ENCODE measurements at regions not wholly inside any gene's neighbourhood (a gene's known extent, or its start where the extent isn't known, plus 50 kb on each side); places are given as distances from the start of the nearest gene placed in this dataset.

- ChIA-PET POLR2A (interaction anchor here (2.1 kb wide), 1 partner anchor 9 kb away, joined by 10 read pairs; no protein-coding TSS in a partner anchor), CTCF (interaction anchor here (0.8 kb wide), 1 partner anchor 41 kb away, joined by 3 read pairs; no protein-coding TSS in a partner anchor)
- no peak for TF ChIP-seq HDGF (IDR thresholded peaks at IDR 0.05; ENCODE audit: borderline replicate concordance)
- no peak for TF ChIP-seq LEF1 (IDR thresholded peaks at IDR 0.05; ENCODE audit: borderline replicate concordance)
- no peak for TF ChIP-seq ZNF384 (IDR thresholded peaks at IDR 0.05)
- no peak for TF ChIP-seq L3MBTL2 (conservative IDR thresholded peaks at IDR 0.05)
- no peak for TF ChIP-seq BHLHE40 (IDR thresholded peaks at IDR 0.05; ENCODE audit: borderline replicate concordance)
- no peak for TF ChIP-seq FOXA1 (IDR thresholded peaks at IDR 0.05)
- TF ChIP-seq ELF4 (IDR thresholded peaks at IDR 0.05), result no peak
- no peak for TF ChIP-seq FOXK2 (IDR thresholded peaks at IDR 0.05)
- TF ChIP-seq NFRKB (IDR thresholded peaks at IDR 0.05), result no peak
- no peak for TF ChIP-seq CTBP1 (IDR thresholded peaks at IDR 0.05; ENCODE audit: borderline replicate concordance)
- TF ChIP-seq SP1 (IDR thresholded peaks at IDR 0.05), result no peak
- no peak for TF ChIP-seq FOXM1 (IDR thresholded peaks at IDR 0.05; ENCODE audit: borderline replicate concordance)
- TF ChIP-seq ARNT (IDR thresholded peaks at IDR 0.05), result no peak
- TF ChIP-seq SUZ12 (IDR thresholded peaks at IDR 0.05), result no peak
- TF ChIP-seq, protein P1, sequence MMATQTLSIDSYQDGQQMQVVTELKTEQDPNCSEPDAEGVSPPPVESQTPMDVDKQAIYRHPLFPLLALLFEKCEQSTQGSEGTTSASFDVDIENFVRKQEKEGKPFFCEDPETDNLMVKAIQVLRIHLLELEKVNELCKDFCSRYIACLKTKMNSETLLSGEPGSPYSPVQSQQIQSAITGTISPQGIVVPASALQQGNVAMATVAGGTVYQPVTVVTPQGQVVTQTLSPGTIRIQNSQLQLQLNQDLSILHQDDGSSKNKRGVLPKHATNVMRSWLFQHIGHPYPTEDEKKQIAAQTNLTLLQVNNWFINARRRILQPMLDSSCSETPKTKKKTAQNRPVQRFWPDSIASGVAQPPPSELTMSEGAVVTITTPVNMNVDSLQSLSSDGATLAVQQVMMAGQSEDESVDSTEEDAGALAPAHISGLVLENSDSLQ (IDR thresholded peaks at IDR 0.05), result no peak
- no peak for TF ChIP-seq TARDBP (IDR thresholded peaks at IDR 0.05)
- no peak for DNase-seq (ENCODE audit: extremely low spot score)
Observed at GRCh38 chr10:78398382-78398781, 364.7 kb downstream of the RPS24 start.

DNA sequence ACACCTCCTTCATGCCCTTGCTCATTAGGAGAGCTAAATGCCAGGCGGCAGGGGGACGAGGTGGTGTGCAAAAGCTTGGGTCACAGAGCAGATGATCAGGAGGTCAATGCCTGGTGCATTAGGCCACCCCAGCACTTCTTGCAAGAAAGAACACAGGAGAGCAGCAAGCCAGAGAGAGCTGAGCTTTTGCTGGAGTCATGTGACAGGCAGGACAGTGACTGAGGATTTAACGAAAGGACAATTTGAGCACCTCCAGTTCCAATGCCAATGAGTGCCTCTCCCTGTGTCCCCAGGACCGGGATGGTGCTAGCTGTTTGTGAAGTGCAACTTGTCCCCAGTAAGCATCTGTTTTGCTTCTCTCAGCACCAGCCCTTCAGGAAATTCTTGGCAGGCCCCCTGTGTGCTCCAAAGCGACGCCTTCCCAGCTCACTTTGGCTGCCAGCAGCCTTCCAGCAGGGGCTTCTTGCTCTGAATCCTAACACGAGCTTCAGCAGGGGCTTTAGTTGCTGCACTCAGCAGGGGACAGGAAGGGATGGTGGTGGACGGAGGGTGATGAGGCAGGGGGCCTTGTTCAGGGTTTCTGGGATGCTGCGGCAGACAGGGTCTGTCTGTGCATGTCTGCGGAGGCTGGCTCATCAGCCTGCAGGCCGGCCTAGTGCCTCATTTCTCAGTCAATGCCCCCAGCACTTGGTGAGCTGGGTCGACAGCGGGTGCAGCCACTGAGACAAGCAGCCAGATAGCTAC is 368.1 kb downstream of the RPS24 start:
- POLR2A ChIA-PET, result no interaction called here
- DNase-seq (ENCODE audit: extremely low spot score), result no peak
- CTCF ChIA-PET, result interaction anchor here (0.5 kb wide), 1 partner anchor 18 kb away, joined by 4 read pairs; no protein-coding TSS in a partner anchor
- TF ChIP-seq HDGF (IDR thresholded peaks at IDR 0.05; ENCODE audit: borderline replicate concordance) (no peak), FOXK2 (IDR thresholded peaks at IDR 0.05) (no peak), SUZ12 (IDR thresholded peaks at IDR 0.05) (no peak), FOXA1 (IDR thresholded peaks at IDR 0.05) (no peak), TARDBP (IDR thresholded peaks at IDR 0.05) (no peak), BHLHE40 (IDR thresholded peaks at IDR 0.05; ENCODE audit: borderline replicate concordance) (no peak), ARNT (IDR thresholded peaks at IDR 0.05) (no peak), CTBP1 (IDR thresholded peaks at IDR 0.05; ENCODE audit: borderline replicate concordance) (no peak), L3MBTL2 (conservative IDR thresholded peaks at IDR 0.05) (no peak), NFRKB (IDR thresholded peaks at IDR 0.05) (no peak), ELF4 (IDR thresholded peaks at IDR 0.05) (no peak)

DNA sequence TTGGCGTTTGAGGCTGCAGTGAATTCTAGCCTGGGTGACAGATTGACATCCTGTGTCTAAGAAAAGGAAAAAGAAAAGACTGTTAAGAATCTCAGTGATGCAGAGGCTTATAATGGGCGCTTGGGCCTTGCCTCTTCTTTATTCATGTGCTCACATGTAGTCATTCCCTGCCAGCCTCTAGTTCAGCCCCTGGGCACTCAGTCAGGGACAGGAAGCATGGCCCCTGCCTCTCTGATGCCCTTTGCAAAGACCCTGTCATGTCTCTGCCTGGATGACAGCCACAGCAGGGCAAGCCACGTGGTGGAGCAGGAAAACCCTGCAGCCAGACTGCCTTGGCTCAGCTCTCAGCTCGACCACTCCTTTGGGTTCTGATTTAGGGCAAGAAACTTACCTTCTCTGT is 368.9 kb downstream of the RPS24 start:
- DNase-seq (ENCODE audit: extremely low spot score), result no peak
- ChIA-PET POLR2A (no interaction called here), CTCF (no interaction called here)
- TF ChIP-seq SP1 (IDR thresholded peaks at IDR 0.05) (no peak), ZNF384 (IDR thresholded peaks at IDR 0.05) (no peak), FOXA1 (IDR thresholded peaks at IDR 0.05) (no peak), L3MBTL2 (conservative IDR thresholded peaks at IDR 0.05) (no peak), ELF4 (IDR thresholded peaks at IDR 0.05) (no peak), FOXK2 (IDR thresholded peaks at IDR 0.05) (no peak), SUZ12 (IDR thresholded peaks at IDR 0.05) (no peak), ARNT (IDR thresholded peaks at IDR 0.05) (no peak), NFRKB (IDR thresholded peaks at IDR 0.05) (no peak), BHLHE40 (IDR thresholded peaks at IDR 0.05; ENCODE audit: borderline replicate concordance) (no peak), LEF1 (IDR thresholded peaks at IDR 0.05; ENCODE audit: borderline replicate concordance) (no peak)

DNA sequence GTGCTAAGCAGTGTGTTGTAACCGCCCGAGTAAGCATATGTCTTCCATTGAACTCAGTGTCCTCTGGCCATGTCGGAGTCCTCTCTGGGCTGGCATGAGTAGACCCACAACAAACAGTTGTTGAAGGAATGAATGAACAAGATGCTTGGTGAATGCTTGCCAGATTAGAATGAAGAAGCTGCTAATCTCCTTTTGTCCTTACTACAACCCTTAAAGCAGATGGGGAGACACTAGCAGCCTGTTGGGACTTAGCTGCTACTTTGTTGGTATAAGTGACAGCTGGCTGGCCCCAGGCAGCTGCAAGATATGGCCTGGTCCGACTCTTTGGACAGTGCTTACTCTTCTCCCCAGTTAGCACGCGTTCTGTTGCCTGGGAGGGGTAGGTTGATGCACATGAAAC is 370.1 kb downstream of the RPS24 start:
- CTCF ChIA-PET, result no interaction called here

GRCh38 chr10:78404296-78404695 is 370.6 kb downstream of the RPS24 start:
- POLR2A ChIA-PET, result no interaction called here
- CTCF ChIA-PET, result no interaction called here

More for the DNA sequence above, 370.1 kb downstream of the RPS24 start:
- no peak for DNase-seq (ENCODE audit: extremely low spot score)
- TF ChIP-seq ZNF384 (IDR thresholded peaks at IDR 0.05) (no peak), FOXM1 (IDR thresholded peaks at IDR 0.05; ENCODE audit: borderline replicate concordance) (no peak), BHLHE40 (IDR thresholded peaks at IDR 0.05; ENCODE audit: borderline replicate concordance) (no peak), SUZ12 (IDR thresholded peaks at IDR 0.05) (no peak), LEF1 (IDR thresholded peaks at IDR 0.05; ENCODE audit: borderline replicate concordance) (no peak), L3MBTL2 (conservative IDR thresholded peaks at IDR 0.05) (no peak), FOXK2 (IDR thresholded peaks at IDR 0.05) (no peak), HDGF (IDR thresholded peaks at IDR 0.05; ENCODE audit: borderline replicate concordance) (no peak), FOXA1 (IDR thresholded peaks at IDR 0.05) (no peak), ARNT (IDR thresholded peaks at IDR 0.05) (no peak)
- POLR2A ChIA-PET, result no interaction called here

DNA sequence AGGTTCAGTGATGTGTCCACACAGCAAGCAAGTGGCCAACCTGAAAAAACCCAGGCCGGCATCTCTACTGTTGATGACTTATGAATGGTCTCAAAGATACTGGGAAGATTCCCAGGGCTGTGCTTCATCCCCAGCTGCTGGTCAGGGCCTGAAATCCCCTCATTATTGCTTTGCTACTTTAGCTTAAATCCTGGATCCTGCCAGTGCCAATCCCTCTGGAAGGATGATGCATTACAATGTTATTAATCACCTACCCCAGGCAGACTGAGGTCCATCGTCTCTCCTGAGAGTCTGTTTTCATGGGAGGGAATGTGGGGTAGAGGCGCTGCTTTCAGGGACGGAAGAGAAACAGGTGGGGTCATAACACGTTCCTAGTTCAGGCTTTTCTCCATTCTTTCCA is 371.6 kb downstream of the RPS24 start:
- ChIA-PET CTCF (no interaction called here), POLR2A (no interaction called here)
- TF ChIP-seq SP1 (IDR thresholded peaks at IDR 0.05) (no peak), ELF4 (IDR thresholded peaks at IDR 0.05) (no peak)
- no peak for DNase-seq (ENCODE audit: extremely low spot score)

More at GRCh38 chr10:78404296-78404695, 370.6 kb downstream of the RPS24 start:
- TF ChIP-seq SUZ12 (IDR thresholded peaks at IDR 0.05), result no peak
- TF ChIP-seq CTBP1 (IDR thresholded peaks at IDR 0.05; ENCODE audit: borderline replicate concordance), result no peak
- no peak for TF ChIP-seq ARNT (IDR thresholded peaks at IDR 0.05)
- TF ChIP-seq ELF4 (IDR thresholded peaks at IDR 0.05), result no peak
- no peak for TF ChIP-seq FOXK2 (IDR thresholded peaks at IDR 0.05)
- no peak for TF ChIP-seq BHLHE40 (IDR thresholded peaks at IDR 0.05; ENCODE audit: borderline replicate concordance)
- TF ChIP-seq TARDBP (IDR thresholded peaks at IDR 0.05), result no peak
- no peak for DNase-seq (ENCODE audit: extremely low spot score)

- POLR2A ChIA-PET, result no interaction called here
- TF ChIP-seq LEF1 (IDR thresholded peaks at IDR 0.05; ENCODE audit: borderline replicate concordance) (no peak), BHLHE40 (IDR thresholded peaks at IDR 0.05; ENCODE audit: borderline replicate concordance) (no peak), HDGF (IDR thresholded peaks at IDR 0.05; ENCODE audit: borderline replicate concordance) (no peak)
- TF ChIP-seq, protein P1 (IDR thresholded peaks at IDR 0.05), result no peak
- CTCF ChIA-PET, result no interaction called here
- DNase-seq (ENCODE audit: extremely low spot score), result no peak
Observed at GRCh38 chr10:78405736-78406135, 372.1 kb downstream of the RPS24 start.

All from HEK293T (cell line).